ENCODE measurements at regions not wholly inside any gene's neighbourhood (a gene's known extent, or its start where the extent isn't known, plus 50 kb on each side); places are given as distances from the start of the nearest gene placed in this dataset.

DNA sequence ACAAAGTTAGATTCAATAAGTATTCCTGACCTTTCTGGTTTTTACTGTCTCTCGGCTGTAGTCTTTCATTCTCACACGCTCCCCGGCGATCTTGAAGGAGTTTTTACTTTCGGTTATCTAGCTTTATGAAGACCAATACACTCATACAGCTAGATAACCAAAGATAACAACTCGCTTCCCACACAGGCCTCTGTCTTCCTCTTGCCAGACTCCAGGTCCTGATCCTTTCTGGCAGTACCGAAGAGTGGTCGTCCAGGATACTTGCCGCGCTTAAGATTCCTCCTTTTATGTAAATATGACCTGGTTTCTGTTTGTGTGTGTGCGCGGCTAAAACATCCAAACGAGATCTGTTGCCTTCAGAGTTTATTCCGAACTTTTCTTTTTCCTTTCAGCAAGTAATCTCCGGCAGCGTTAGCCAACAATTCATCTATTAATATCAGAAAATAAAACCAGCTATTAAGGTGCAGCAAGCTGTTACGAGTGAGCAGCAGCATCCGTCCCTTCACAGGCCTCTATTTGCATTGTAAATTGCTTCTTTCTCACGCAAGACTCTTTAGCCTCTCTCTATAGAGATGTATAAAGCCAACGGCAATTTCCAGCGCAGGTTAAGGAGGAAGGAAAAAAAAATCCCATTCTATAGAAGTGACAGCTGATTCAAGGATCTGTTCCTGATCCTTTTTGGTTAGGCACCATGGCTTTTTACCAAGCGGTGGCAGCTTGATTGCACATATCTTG, 216.1 kb downstream of the MEF2C start:
- CTCF ChIA-PET: interaction anchor here (1.3 to 3.2 kb wide), 9 partner anchors 9 to 886 kb away, joined by 3 to 21 read pairs (median 5); no protein-coding TSS in a partner anchor
- DNase-seq: peak in 2 of 3 donors; percentile 61 to 62
- Histone ChIP-seq H3K9me3 (ENCODE audit: control extremely low read depth in 1 of 5, control insufficient read depth in 4 of 5, insufficient read depth in 2 of 5, low read depth in 1 of 5, low read length in 4 of 5) (no peaks in the 10 kb centered on the region), H3K27ac (ENCODE audit: insufficient read depth in 1 of 2, low read depth in 1 of 2, low read length in 2 of 2, poor library complexity in 1 of 2, severe bottlenecking in 2 of 2) (no peak overlapping the region), H3K4me1 (ENCODE audit: control extremely low read depth in 1 of 4, control insufficient read depth in 4 of 4, insufficient read depth in 4 of 4, low read length in 3 of 4) (peaks cover 0 to 7% (median 4%) of the 10 kb centered on the region in 4 experiments), H3K36me3 (ENCODE audit: control insufficient read depth in 4 of 4, insufficient read depth in 4 of 4, low read length in 3 of 4) (no peaks in the 10 kb centered on the region), H3K27me3 (replicated peaks in 2 of 5; ENCODE audit: control insufficient read depth in 4 of 5, insufficient read depth in 5 of 5, low read length in 4 of 5) (peaks cover 38 to 99% (median 82%) of the 10 kb centered on the region in 5 experiments), H3K4me3 (ENCODE audit: control insufficient read depth in 1 of 7, extremely low read depth in 1 of 7, insufficient read depth in 4 of 7, low read depth in 2 of 7, low read length in 6 of 7) (peak overlapping the region in 6 of 7 experiments; percentile 35 to 78 (median 51))
- 1% methylated on average over 15 of the region's 22 CpGs for WGBS (ENCODE audit: insufficient coverage)
- POLR2A ChIA-PET: interaction anchor here (0.6 to 1.0 kb wide), 3 partner anchors 9 to 1742 kb away, joined by 3 read pairs; partner anchors contain the start of gene CETN3

DNA sequence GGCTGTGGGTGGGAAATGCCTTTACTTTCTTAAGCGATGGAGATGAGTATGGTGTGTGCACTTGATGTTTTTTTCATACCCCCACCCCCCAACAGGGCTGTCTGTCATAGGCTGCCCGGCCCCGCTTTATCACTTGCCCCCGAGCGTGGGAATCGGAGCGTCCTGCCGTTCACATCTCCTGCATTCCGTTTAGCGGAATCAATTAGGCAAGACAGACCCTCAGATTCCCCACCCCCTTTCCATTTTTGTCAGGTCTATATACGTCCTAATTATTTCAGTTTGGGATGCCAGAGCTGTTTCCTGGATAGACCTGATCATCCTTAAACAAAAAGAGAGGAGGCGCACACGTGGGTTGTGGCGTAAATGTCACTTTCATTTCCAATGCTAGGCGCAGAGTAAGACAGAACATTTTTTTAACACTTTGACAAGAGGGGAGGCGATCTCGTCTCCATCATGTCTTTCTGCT, 217.2 kb downstream of the MEF2C start:
- CTCF ChIA-PET: interaction anchor here (1.0 to 3.2 kb wide), 8 partner anchors 8 to 885 kb away, joined by 3 to 21 read pairs (median 6); no protein-coding TSS in a partner anchor
- Histone ChIP-seq H3K36me3 (ENCODE audit: control insufficient read depth in 4 of 4, insufficient read depth in 4 of 4, low read length in 3 of 4) (no peaks in the 10 kb centered on the region), H3K27ac (ENCODE audit: insufficient read depth in 1 of 2, low read depth in 1 of 2, low read length in 2 of 2, poor library complexity in 1 of 2, severe bottlenecking in 2 of 2) (no peak overlapping the region), H3K4me3 (ENCODE audit: control insufficient read depth in 1 of 7, extremely low read depth in 1 of 7, insufficient read depth in 4 of 7, low read depth in 2 of 7, low read length in 6 of 7) (no peak overlapping the region), H3K4me1 (ENCODE audit: control extremely low read depth in 1 of 4, control insufficient read depth in 4 of 4, insufficient read depth in 4 of 4, low read length in 3 of 4) (peaks cover 5 to 15% (median 8%) of the 10 kb centered on the region in 4 experiments), H3K27me3 (replicated peaks in 2 of 5; ENCODE audit: control insufficient read depth in 4 of 5, insufficient read depth in 5 of 5, low read length in 4 of 5) (peaks cover 38 to 99% (median 81%) of the 10 kb centered on the region in 5 experiments), H3K9me3 (ENCODE audit: control extremely low read depth in 1 of 5, control insufficient read depth in 4 of 5, insufficient read depth in 2 of 5, low read depth in 1 of 5, low read length in 4 of 5) (no peaks in the 10 kb centered on the region)
- 5% methylated on average over 11 of the region's 17 CpGs for WGBS (ENCODE audit: insufficient coverage)
- peak in 2 of 3 donors; percentile 22 to 25 for DNase-seq
- POLR2A ChIA-PET: no interaction called here

DNA sequence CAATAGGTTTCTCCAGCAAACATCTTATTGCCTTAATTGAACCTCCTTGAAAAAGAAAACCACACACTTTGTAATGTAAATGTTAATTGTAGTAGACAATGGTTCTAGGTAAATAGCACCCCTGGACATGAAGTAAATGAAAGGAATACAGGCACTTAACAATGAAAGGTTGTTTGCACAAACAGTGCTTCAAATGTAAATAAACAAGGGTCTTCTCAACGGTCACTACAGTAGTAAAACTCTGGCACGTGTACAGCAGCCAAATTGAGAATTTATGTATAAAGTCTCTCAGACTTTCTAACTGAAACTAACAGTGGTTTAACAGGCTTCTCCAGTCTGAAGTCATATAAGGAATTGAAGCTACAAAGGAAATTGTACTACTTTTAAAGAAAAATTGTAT, 218.3 kb downstream of the MEF2C start:
- CTCF ChIA-PET: interaction anchor here (1.6 to 3.2 kb wide), 2 partner anchors 17 to 26 kb away, joined by 7 to 21 read pairs; no protein-coding TSS in a partner anchor
- H3K4me1 ChIP-seq (ENCODE audit: control extremely low read depth in 1 of 4, control insufficient read depth in 4 of 4, insufficient read depth in 4 of 4, low read length in 3 of 4): peaks cover 5 to 19% (median 13%) of the 10 kb centered on the region in 4 experiments
- H3K27ac ChIP-seq (ENCODE audit: insufficient read depth in 1 of 2, low read depth in 1 of 2, low read length in 2 of 2, poor library complexity in 1 of 2, severe bottlenecking in 2 of 2): no peak overlapping the region
- no peak for DNase-seq
- H3K27me3 ChIP-seq (replicated peaks in 2 of 5; ENCODE audit: control insufficient read depth in 4 of 5, insufficient read depth in 5 of 5, low read length in 4 of 5): peaks cover 45 to 99% (median 71%) of the 10 kb centered on the region in 5 experiments
- no peaks in the 10 kb centered on the region for H3K36me3 ChIP-seq (ENCODE audit: control insufficient read depth in 4 of 4, insufficient read depth in 4 of 4, low read length in 3 of 4)
- POLR2A ChIA-PET: no interaction called here
- no peak overlapping the region for H3K4me3 ChIP-seq (ENCODE audit: control insufficient read depth in 1 of 7, extremely low read depth in 1 of 7, insufficient read depth in 4 of 7, low read depth in 2 of 7, low read length in 6 of 7)
- H3K9me3 ChIP-seq (ENCODE audit: control extremely low read depth in 1 of 5, control insufficient read depth in 4 of 5, insufficient read depth in 2 of 5, low read depth in 1 of 5, low read length in 4 of 5): peaks cover 0 to under 1% (median 0%) of the 10 kb centered on the region in 5 experiments
- 0% methylated on average over 1 of the region's 2 CpGs for WGBS (ENCODE audit: insufficient coverage)

DNA sequence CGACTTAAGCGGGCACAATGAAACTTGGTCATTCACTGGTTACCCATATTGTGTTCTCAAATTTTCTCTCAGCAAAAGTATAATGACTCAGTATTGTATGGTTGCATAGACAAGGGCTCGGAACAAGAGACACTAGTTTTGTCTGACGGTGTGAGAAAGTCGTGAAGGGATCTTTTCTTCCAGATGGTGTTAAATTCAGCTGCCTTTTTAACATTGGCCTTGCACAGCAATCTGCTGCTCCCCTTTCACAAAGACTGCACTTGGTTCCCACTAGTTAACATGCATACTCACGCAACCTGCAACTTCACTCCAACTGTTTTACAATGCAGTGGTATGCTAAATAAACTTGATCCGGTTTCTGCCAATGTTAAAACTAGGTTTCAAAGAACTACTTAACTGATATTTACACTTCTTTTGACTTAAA, 219.2 kb downstream of the MEF2C start:
- WGBS (ENCODE audit: insufficient coverage): 13% methylated on average over 6 of the region's 7 CpGs
- Histone ChIP-seq H3K4me3 (ENCODE audit: control insufficient read depth in 1 of 7, extremely low read depth in 1 of 7, insufficient read depth in 4 of 7, low read depth in 2 of 7, low read length in 6 of 7) (no peak overlapping the region), H3K27me3 (replicated peaks in 2 of 5; ENCODE audit: control insufficient read depth in 4 of 5, insufficient read depth in 5 of 5, low read length in 4 of 5) (peaks cover 44 to 100% (median 75%) of the 10 kb centered on the region in 5 experiments), H3K4me1 (ENCODE audit: control extremely low read depth in 1 of 4, control insufficient read depth in 4 of 4, insufficient read depth in 4 of 4, low read length in 3 of 4) (peaks cover 5 to 19% (median 13%) of the 10 kb centered on the region in 4 experiments), H3K27ac (ENCODE audit: insufficient read depth in 1 of 2, low read depth in 1 of 2, low read length in 2 of 2, poor library complexity in 1 of 2, severe bottlenecking in 2 of 2) (no peak overlapping the region), H3K36me3 (ENCODE audit: control insufficient read depth in 4 of 4, insufficient read depth in 4 of 4, low read length in 3 of 4) (no peaks in the 10 kb centered on the region), H3K9me3 (ENCODE audit: control extremely low read depth in 1 of 5, control insufficient read depth in 4 of 5, insufficient read depth in 2 of 5, low read depth in 1 of 5, low read length in 4 of 5) (peaks cover 0 to 2% (median 0%) of the 10 kb centered on the region in 5 experiments)
- POLR2A ChIA-PET: no interaction called here
- DNase-seq: peak in 2 of 3 donors; percentile 20 to 27
- CTCF ChIA-PET: interaction anchor here (0.9 kb wide), 1 partner anchor 17 kb away, joined by 5 read pairs; no protein-coding TSS in a partner anchor

DNA sequence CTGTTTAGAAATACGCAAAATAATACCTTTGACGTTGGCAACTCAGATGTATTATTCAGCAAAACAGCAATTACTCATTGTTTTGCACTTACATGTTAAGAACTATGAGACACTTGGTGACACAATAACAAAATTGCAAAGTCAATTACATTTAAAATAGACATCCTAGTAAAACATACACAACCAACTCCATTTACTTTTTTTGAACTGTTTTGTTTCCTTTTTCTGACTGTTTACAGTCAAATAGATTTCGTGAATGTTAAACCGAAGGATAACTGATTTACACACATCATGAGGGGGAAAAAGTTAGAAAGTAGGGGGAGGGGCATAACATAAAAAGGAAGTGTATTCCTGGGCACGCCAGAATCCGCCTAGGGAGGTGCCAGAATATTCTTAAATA, 220.1 kb downstream of the MEF2C start:
- Histone ChIP-seq H3K4me3 (ENCODE audit: control insufficient read depth in 1 of 7, extremely low read depth in 1 of 7, insufficient read depth in 4 of 7, low read depth in 2 of 7, low read length in 6 of 7) (no peak overlapping the region), H3K27ac (ENCODE audit: insufficient read depth in 1 of 2, low read depth in 1 of 2, low read length in 2 of 2, poor library complexity in 1 of 2, severe bottlenecking in 2 of 2) (no peak overlapping the region), H3K9me3 (ENCODE audit: control extremely low read depth in 1 of 5, control insufficient read depth in 4 of 5, insufficient read depth in 2 of 5, low read depth in 1 of 5, low read length in 4 of 5) (peaks cover 0 to 2% (median 0%) of the 10 kb centered on the region in 5 experiments), H3K36me3 (ENCODE audit: control insufficient read depth in 4 of 4, insufficient read depth in 4 of 4, low read length in 3 of 4) (no peaks in the 10 kb centered on the region), H3K4me1 (ENCODE audit: control extremely low read depth in 1 of 4, control insufficient read depth in 4 of 4, insufficient read depth in 4 of 4, low read length in 3 of 4) (peaks cover 5 to 19% (median 13%) of the 10 kb centered on the region in 4 experiments), H3K27me3 (replicated peaks in 2 of 5; ENCODE audit: control insufficient read depth in 4 of 5, insufficient read depth in 5 of 5, low read length in 4 of 5) (peaks cover 43 to 100% (median 77%) of the 10 kb centered on the region in 5 experiments)
- ChIA-PET CTCF (no interaction called here), POLR2A (no interaction called here)
- peak in 1 of 3 donors; percentile 23 for DNase-seq
- 17% methylated on average over 4 of the region's 6 CpGs for WGBS (ENCODE audit: insufficient coverage)

DNA sequence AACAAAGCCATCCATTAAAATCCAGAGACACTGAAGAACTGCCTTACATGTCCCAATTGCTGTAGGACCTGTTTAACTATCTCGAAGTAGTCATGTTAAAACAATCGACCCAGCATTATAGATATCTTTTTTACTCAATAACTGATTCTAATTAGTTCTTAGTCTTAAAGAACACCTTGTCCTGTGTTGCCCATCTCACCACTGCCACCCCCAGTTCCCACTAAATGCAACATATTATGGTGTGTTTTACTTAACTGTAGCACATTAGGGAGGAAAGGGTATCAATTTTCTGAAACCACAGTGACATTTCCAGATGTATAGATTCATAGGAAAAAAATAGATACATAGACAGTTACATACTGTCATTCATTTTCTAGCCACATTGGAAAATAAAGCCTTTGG, 221.2 kb downstream of the MEF2C start:
- CTCF ChIA-PET: no interaction called here
- peaks cover under 1 to 16% (median 12%) of the 10 kb centered on the region in 4 experiments for H3K4me1 ChIP-seq (ENCODE audit: control extremely low read depth in 1 of 4, control insufficient read depth in 4 of 4, insufficient read depth in 4 of 4, low read length in 3 of 4)

More for the DNA sequence above, 221.2 kb downstream of the MEF2C start:
- H3K9me3 ChIP-seq (ENCODE audit: control extremely low read depth in 1 of 5, control insufficient read depth in 4 of 5, insufficient read depth in 2 of 5, low read depth in 1 of 5, low read length in 4 of 5): peaks cover 0 to 2% (median 0%) of the 10 kb centered on the region in 5 experiments
- POLR2A ChIA-PET: no interaction called here
- H3K36me3 ChIP-seq (ENCODE audit: control insufficient read depth in 4 of 4, insufficient read depth in 4 of 4, low read length in 3 of 4): no peaks in the 10 kb centered on the region
- peaks cover 36 to 100% (median 67%) of the 10 kb centered on the region in 5 experiments for H3K27me3 ChIP-seq (replicated peaks in 2 of 5; ENCODE audit: control insufficient read depth in 4 of 5, insufficient read depth in 5 of 5, low read length in 4 of 5)
- H3K4me3 ChIP-seq (ENCODE audit: control insufficient read depth in 1 of 7, extremely low read depth in 1 of 7, insufficient read depth in 4 of 7, low read depth in 2 of 7, low read length in 6 of 7): no peak overlapping the region
- DNase-seq: no peak
- whole genome bisulfite sequencing (ENCODE audit: insufficient coverage): no CpG with 5 or more reads among the region's 2 CpGs
- no peak overlapping the region for H3K27ac ChIP-seq (ENCODE audit: insufficient read depth in 1 of 2, low read depth in 1 of 2, low read length in 2 of 2, poor library complexity in 1 of 2, severe bottlenecking in 2 of 2)

Data from common myeloid progenitor, CD34-positive (primary cell).